Brain pericyte (primary cell): ENCODE measurements at regions not wholly inside any gene's neighbourhood (a gene's known extent, or its start where the extent isn't known, plus 50 kb on each side); places are given as distances from the start of the nearest gene placed in this dataset.
"Not testable (repeated sequence)": the region's sequence is repeated elsewhere in the genome, so short reads cannot be mapped to it uniquely, and the experiment has no call there.

Experiments
- DNase-seq: peaks from one replicate; pipeline ENCODE4 v3.0.0-alpha.2; 2012; ENCODE audit warnings: low read depth, low spot score

DNA sequence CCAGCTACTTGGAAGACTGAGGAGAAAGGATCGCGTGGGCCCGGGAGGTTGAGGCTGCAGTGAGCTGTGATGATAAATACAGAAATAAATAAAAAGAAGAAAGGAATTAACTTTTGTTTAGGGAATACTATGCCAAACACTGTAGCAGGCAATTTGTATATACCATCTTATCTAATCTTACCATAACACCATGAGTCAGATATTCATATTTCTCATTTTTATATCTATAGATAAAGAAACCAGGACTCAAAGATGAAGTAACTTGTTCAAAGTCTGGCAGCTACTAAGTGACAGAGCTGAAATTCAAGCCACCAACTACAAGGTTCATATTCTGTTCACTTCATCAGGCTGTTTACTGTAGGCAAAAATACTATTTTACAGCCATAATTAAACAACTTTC lies 119.2 kb upstream of the SLC39A10 start:
- DNase-seq = no peak

DNA sequence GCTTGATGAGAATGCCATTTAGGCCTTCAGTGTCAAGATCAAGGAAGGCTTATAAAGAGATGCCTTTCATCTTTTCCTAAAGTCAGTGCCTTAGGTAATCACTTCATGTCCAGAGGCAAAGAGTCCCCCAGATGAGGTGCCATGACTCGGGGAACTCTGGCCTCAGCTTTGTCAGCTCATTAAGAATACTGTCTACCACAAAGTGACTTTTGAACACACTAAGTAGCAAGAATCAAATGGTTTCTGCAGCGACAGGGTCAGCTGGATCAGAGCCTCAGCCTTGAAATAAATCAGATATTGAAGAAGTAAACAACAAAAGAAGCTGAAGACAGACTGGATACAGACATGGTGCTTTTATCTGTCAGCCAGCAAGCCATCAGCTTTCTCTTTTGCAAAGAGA lies 120.1 kb upstream of the SLC39A10 start:
- DNase-seq = no peak

- no peak for DNase-seq
Measured at GRCh38 chr2:195535911-195536522, 121.0 kb upstream of the SLC39A10 start.

GRCh38 chr2:195534971-195535370 lies 122.1 kb upstream of the SLC39A10 start:
- no peak for DNase-seq

DNA sequence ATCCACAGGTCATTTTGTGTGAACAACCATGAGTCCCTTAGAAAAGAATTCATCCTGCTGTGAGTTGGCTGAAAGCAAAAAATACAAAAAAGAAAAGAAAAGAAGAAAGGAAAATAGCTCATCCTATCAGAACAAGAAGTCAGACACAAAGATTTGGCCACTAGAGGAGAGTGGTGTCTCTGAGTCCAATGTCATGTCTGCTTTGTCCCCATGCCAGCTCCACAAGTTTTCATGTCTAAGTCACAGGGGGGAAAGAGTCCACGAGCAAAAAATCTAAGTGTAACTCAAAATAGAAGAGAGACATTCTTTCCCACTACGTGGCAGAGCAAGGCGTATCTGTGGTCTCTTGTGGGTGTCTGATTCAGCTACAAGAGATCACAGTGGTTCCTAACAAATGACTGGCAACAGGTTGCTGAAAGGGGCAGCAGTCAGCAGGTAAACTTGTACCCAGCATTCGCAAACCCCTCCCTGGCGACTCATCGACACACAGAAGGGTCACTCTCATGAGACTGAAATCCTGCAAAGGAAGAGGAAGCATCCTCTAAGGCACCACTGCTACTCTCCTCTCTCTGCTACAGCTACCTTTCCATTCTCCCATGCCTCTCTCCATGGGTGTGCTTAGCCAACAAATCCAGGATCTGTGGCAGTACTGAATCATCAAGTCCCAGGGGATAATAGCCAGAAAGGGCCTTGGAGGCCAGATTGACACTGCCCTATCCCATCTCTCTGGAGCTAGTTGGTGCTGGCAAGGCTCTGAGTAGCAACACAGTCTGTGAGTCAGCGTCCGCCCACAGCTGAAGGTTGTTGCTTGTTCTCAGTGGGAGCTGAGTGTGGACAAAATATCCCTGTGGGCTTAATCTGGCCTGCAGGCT lies 123.0 kb upstream of the SLC39A10 start:
- DNase-seq = peak; percentile 91

GRCh38 chr2:195532628-195533271 lies 124.3 kb upstream of the SLC39A10 start:
- DNase-seq = no peak

GRCh38 chr2:195532255-195532627 lies 124.8 kb upstream of the SLC39A10 start:
- DNase-seq = no peak

- DNase-seq = no peak
Measured at GRCh38 chr2:195531754-195532153, 125.3 kb upstream of the SLC39A10 start.

DNA sequence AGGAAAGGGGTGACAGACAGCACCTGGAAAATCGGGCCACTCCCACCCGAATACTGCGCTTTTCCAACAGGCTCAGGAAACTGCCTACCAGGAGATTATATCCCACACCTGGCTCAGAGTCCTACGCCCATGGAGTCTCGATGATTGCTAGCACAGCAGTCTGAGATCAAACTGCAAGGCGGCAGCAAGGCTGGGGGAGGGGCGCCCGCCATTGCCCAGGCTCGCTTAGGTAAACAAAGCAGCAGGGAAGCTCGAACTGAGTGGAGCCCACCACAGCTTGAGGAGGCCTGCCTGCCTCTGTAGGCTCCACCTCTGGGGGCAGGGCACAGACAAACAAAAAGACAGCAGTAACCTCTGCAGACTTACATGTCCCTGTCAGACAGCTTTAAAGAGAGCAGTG lies 133.8 kb upstream of the SLC39A10 start:
- DNase-seq = not testable (repeated sequence)

DNA sequence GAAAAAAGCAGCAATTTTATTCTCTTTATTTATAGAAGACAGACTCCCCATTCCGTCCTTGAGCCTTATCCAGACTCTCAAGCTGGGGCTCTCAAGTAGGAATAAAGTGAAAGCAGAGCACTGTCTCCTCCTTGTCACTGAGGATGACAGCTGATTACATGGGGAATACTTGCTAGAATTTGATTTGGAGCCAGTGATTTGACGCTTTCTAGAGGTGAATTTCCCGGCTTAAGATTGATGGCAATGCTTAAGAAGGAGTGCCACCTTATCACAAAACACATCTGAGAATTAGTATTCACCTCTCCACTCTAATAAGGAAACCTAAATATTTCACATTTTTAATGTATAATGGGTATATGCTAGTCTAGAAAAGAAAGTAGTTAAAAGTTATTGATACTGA lies 135.4 kb upstream of the SLC39A10 start:
- DNase-seq = no peak

DNA sequence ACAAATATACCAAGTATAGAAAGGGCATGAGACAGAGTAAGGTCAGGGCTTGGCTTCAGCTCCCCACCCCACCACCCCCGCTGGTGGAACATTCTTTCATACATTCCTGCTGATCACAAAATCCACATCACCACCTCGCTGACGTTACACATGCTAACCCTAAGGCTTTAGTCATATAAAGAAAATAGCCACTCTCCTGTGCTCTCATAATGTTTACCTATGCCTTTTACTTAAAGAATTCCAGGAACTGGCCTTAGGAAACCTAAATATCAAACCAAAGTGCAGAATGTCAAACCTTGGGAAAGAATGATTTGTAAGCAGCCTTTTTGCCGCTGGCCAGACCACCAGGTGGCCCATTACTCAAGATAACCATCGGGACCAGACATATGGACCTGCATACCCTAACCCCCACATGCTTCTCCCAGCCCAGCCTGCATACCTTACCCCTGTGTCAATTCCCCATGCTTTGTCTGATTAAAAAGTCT lies 136.3 kb upstream of the SLC39A10 start:
- peak; percentile 85 for DNase-seq

DNA sequence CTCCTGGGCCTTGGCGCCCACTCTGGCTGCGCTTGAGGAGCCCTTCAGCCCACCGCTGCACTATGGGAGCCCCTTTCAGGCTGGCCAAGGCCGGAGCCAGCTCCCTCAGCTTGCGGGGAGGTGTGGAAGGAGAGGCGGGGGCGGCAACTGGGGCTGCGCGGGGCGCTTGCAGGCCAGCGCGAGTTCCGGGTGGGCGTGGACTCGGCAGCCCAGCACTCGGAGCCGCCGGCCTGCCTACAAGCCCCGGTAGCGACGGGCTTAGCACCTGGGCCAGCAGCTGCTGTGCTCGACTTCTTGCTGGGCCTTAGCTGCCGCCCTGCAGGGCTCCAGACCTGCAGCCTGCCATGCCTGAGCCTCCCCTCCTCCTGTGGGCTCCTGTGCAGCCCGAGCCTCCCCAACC lies 141.5 kb upstream of the SLC39A10 start:
- no peak for DNase-seq

- no peak for DNase-seq
Measured at GRCh38 chr2:195514365-195514764, 142.7 kb upstream of the SLC39A10 start.

GRCh38 chr2:195513119-195513518 lies 143.9 kb upstream of the SLC39A10 start:
- DNase-seq = no peak

DNA sequence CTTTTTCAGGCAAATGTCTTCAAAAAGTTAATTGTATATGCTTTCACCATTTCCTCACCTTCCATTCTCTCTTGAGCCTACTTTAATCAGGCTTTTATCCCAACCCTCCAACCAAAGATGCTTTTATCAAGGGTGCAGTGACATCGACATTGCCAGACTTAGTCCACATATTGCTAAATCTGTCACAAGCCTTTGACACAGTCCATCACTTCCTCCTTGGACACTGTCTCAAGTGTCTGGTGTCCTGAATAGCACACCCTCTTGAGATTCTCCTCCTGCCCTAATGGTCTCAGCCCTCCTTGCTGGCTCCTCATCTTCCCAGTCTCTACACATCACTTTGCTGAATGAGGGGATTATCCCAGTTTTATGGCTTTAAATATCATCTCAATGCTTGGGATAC lies 147.5 kb upstream of the SLC39A10 start:
- DNase-seq = no peak

DNA sequence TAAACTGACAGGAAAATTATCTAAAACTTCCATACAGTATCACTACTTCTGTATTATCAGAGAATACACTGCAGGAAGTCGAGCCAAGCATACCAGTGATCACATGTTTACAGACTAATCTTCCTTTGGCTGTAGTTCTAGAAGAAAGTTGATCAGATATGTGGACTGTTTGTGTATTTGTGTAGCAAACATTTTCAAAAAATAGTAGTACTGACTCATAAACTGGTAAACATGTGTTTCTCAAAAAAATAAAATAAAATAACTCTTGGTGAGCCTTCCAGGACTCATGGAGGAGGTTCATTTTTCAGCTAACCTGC lies 148.9 kb upstream of the SLC39A10 start:
- no peak for DNase-seq

- DNase-seq = no peak
Measured at GRCh38 chr2:195507447-195508138, 149.4 kb upstream of the SLC39A10 start.

DNA sequence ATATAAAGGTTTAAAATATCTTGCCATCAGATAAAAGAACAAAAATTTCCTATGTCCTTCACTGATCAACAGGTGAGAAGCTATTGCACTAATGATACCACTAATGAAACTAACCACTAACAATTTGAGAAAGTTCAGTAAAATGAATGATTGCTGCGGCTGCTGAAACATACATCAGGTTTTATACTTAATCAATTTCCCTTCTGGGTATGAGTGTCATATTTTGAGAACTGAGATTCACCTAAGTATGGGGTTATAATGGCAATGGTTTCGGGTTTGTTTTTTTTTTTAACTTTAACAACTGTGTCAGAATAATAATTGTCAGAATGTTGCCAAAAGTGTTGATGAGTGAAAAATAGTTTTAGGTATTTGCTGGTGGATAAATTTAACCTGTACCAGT lies 151.3 kb upstream of the SLC39A10 start:
- DNase-seq = no peak

DNA sequence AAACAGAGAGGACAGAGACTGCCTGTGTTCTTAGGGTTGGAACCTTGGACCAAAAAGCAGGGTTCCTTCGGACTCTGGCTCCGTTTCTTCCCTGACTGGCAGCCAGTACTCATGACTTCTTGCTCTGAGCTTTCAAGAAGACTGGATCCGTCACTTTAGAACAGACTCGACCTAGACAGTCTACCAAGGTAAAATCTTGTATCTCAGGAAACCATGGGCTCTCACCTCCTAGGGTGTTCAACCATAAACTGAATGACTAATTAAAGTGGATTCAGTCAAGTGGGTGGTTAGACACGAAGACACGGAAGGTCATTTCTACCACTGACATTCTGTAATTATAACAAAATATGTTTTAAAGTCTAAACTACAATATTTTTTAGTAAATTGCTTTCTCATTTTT lies 153.8 kb upstream of the SLC39A10 start:
- no peak for DNase-seq

DNA sequence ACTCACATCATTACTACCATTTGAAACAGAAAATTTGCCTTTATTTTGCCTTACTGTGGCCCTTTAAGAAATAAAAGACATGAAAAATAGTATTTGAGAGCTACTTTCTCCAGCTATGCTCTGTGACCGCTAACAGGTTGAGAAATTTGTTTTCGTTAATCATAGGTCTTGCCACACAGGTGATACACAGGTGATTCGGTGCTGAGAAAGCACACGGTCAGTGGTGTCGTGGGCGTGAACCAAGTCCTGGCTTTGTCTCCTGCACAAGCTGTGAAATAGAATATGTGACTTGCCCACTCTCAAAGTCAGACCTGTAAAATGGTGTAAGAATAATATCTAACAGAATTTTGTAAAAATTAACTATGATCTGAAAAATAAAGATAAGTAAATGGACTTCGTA lies 155.3 kb upstream of the SLC39A10 start:
- DNase-seq = no peak

- no peak for DNase-seq
Measured at GRCh38 chr2:195500879-195501278, 156.1 kb upstream of the SLC39A10 start.

DNA sequence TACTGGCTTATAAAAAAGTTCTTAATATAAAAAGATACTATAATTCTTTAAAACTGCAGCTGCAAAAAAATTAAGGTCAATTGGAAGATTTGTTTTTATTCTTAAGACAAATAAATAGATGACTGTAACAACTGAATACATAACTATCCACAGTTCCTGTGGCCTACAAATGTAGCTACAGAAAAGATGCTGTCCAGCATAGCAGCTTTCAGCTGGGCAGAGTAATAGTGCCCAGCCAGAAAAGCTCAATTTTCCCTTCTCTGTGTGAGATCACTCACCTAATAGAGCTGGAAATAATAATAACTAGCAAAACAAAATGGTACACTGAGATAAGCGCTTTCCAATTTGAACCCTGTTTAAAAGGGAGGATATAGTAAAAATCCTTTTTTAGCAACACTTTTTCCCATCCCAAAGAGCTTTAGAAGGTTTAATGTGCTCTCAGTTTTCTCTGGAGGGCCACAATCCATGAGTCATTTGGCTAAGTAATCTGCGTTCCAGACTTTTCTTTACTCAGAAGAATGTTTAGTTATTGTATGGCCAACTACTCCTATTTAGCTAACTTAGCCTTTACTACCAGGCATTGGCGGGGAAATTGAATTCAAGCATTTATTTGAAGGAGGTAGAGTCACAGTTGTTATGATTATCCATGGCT lies 158.1 kb upstream of the SLC39A10 start:
- DNase-seq = no peak
